ENCODE measurements at regions not wholly inside any gene's neighbourhood (a gene's known extent, or its start where the extent isn't known, plus 50 kb on each side); places are given as distances from the start of the nearest gene placed in this dataset.

- no peak for TF ChIP-seq CTCF (IDR thresholded peaks at IDR 0.05; ENCODE audit: borderline replicate concordance, insufficient read depth, low read depth, low read length)
- H3K4me3 ChIP-seq (ENCODE audit: low read depth, low read length): no peak overlapping the region
Observed at GRCh38 chr11:115580416-115580815, 76.2 kb upstream of the CADM1 start.

- no peak for TF ChIP-seq CTCF (IDR thresholded peaks at IDR 0.05; ENCODE audit: borderline replicate concordance, insufficient read depth, low read depth, low read length)
- H3K4me3 ChIP-seq (ENCODE audit: low read depth, low read length): no peak overlapping the region
Observed at GRCh38 chr11:115579181-115579825, 75.1 kb upstream of the CADM1 start.

- H3K4me3 ChIP-seq (ENCODE audit: low read depth, low read length): no peak overlapping the region
- TF ChIP-seq CTCF (IDR thresholded peaks at IDR 0.05; ENCODE audit: borderline replicate concordance, insufficient read depth, low read depth, low read length): no peak
Observed at GRCh38 chr11:115578275-115578674, 74.1 kb upstream of the CADM1 start.

GRCh38 chr11:115577701-115578100 lies 73.5 kb upstream of the CADM1 start:
- TF ChIP-seq CTCF (IDR thresholded peaks at IDR 0.05; ENCODE audit: borderline replicate concordance, insufficient read depth, low read depth, low read length): no peak
- no peak overlapping the region for H3K4me3 ChIP-seq (ENCODE audit: low read depth, low read length)

GRCh38 chr11:115576606-115577380 lies 72.6 kb upstream of the CADM1 start:
- H3K4me3 ChIP-seq (ENCODE audit: low read depth, low read length): no peak overlapping the region
- TF ChIP-seq CTCF (IDR thresholded peaks at IDR 0.05; ENCODE audit: borderline replicate concordance, insufficient read depth, low read depth, low read length): no peak

GRCh38 chr11:115572551-115572950 lies 68.3 kb upstream of the CADM1 start:
- no peak for TF ChIP-seq CTCF (IDR thresholded peaks at IDR 0.05; ENCODE audit: borderline replicate concordance, insufficient read depth, low read depth, low read length)
- H3K4me3 ChIP-seq (ENCODE audit: low read depth, low read length): no peak overlapping the region

All from GM12875 (cell line).